HUES64 (cell line): ENCODE measurements at regions not wholly inside any gene's neighbourhood (a gene's known extent, or its start where the extent isn't known, plus 50 kb on each side); places are given as distances from the start of the nearest gene placed in this dataset.

Source experiments
- H3K27ac ChIP-seq: 2 replicates; pipeline ENCODE4 v1.7.0; 2013; ENCODE audit warnings: low read depth, low read length, inconsistent platforms
- H3K27me3 ChIP-seq: 2 replicates; pipeline ENCODE4 v1.6.1; 2013; ENCODE audit warnings: mild to moderate bottlenecking, low read length; ENCODE audit not compliant: insufficient read depth
- H3K36me3 ChIP-seq: 2 replicates; pipeline ENCODE4 v1.6.1; 2013; ENCODE audit warnings: mild to moderate bottlenecking, low read length; ENCODE audit not compliant: insufficient read depth
- H3K4me1 ChIP-seq: 2 replicates; pipeline ENCODE4 v1.6.1; 2013; ENCODE audit warnings: mild to moderate bottlenecking, low read length, moderate library complexity; ENCODE audit not compliant: insufficient read depth
- H3K4me3 ChIP-seq: 2 replicates; pipeline ENCODE4 v1.5.1; 2013; ENCODE audit warnings: mild to moderate bottlenecking, low read length, moderate library complexity
- H3K9ac ChIP-seq: 2 replicates; pipeline ENCODE4 v1.6.1; 2013; ENCODE audit warnings: mild to moderate bottlenecking, low read depth, low read length
- H3K9me3 ChIP-seq: 2 replicates; pipeline ENCODE4 v1.6.1; 2013; ENCODE audit warnings: low read depth, low read length; ENCODE audit not compliant: insufficient read depth
- WGBS: fragments of 150-250, 120-280 bp; methylation state at CpG from one replicate; pipeline ENCODE4 v1.1.7; 2013; ENCODE audit warnings: missing lambda C conversion rate; 5-methylcytosine and 5-hydroxymethylcytosine counted together

DNA sequence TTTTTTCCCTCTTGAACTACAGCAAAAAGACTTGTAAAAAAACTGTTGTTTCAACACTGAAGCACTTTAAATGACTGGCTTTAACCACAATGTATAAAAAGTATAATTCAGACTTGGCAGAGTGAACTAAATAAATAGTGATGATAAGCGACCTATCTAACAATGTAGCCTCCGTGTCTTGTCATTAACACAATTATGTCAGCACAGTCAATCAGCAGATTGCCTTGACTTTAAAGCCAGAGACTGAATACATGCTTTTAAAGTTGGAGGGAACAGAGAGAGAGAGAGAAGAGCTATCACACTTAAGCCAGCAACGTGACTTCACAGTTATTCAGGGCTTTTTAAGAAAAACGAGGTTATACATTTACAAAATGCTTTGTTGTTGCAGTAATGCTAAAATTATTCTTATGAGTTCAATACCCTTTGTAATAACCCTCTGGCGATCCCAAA is 378.1 kb downstream of the LMO4 start:
- H3K27me3 ChIP-seq: no peaks in the 10 kb centered on the region
- H3K36me3 ChIP-seq: no peaks in the 10 kb centered on the region
- H3K4me3 ChIP-seq: no peak overlapping the region
- no peak overlapping the region for H3K27ac ChIP-seq
- H3K9me3 ChIP-seq: peaks cover 6% of the 10 kb centered on the region; the same call in 1 of the 2 replicates
- no peak overlapping the region for H3K9ac ChIP-seq
- no peaks in the 10 kb centered on the region for H3K4me1 ChIP-seq
- WGBS: 81% methylated on average over 5 of the region's 5 CpGs

DNA sequence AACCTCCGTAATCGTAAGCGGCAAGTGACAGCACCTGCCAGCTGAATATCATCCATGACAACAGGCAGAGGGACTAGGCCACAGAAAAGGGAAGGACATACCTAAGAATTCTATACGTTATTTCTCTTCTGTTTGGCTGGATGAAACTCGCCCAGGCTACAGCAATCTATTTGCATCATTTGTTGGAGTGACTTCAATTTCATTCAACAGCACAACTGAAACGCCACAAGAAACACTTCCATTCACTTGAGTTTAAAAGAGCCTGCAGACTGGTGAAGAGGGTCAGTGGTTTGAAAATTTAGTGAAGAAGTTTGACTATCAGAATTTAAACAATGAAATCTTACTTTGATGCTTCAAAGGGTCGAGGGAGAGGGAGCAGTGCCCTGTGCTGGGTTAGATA is 378.7 kb downstream of the LMO4 start:
- Histone ChIP-seq H3K4me1 (no peaks in the 10 kb centered on the region), H3K9me3 (peaks cover 5% of the 10 kb centered on the region; the same call in 1 of the 2 replicates), H3K4me3 (no peak overlapping the region), H3K27me3 (no peaks in the 10 kb centered on the region), H3K9ac (no peak overlapping the region), H3K27ac (no peak overlapping the region), H3K36me3 (no peaks in the 10 kb centered on the region)
- WGBS: 89% methylated on average over 6 of the region's 7 CpGs

DNA sequence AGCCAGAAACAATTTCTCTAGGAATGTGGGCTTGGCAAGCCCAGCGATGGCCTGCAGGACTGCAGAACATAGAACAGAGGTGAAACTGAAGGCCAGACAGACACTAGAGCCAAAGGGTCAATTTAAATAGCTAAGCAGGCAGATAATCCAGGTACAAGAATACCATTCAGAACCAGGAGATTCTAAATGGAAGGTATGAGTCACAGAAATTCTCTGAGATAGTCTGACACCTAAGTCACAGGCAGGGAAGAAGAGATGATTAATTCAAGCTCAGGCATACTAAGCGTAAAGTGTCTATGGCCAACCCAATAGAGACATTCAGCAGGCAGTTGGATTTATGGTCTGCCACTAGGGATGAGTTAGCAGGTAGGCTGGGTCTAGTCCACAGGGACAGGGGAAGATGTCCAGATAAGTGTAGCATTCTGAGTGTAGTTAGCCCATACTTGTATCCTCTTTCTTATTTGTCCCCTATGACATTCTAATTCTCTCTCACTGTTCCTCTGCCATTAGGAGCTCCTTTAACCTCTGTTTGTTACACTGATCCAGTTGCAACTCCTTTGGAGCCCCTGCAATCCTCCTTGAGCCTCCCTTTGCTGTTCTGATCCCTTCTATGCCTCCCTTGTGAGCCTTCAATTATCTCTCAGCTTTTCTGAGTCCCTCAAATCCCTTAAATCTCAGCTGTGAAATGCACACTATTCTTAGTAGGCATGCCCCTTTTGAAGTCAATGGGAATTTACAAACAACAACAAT is 383.8 kb downstream of the LMO4 start:
- H3K27me3 ChIP-seq: no peaks in the 10 kb centered on the region
- no peak overlapping the region for H3K27ac ChIP-seq
- H3K4me3 ChIP-seq: no peak overlapping the region
- WGBS: 49% methylated on average over 2 of the region's 2 CpGs
- H3K9me3 ChIP-seq: no peaks in the 10 kb centered on the region
- H3K9ac ChIP-seq: no peak overlapping the region
- no peaks in the 10 kb centered on the region for H3K4me1 ChIP-seq
- no peaks in the 10 kb centered on the region for H3K36me3 ChIP-seq

DNA sequence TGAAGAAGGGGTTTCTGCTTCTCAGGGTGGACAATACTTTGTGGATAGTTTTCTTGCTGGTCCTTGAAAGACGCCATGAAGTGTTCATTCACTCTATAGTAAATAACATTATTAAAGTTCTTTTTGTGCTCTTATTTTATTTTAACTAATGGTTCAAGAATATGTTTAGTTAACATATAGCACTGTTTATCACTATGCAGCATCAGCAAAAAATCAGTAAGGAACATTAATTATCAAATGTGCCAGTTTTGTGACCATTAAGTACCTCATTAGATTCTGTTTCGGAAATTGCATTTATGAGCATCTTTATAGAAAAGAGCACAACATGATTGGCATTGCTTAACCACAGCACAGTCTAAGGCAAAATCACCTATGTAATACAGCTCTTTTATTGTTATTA is 385.6 kb downstream of the LMO4 start:
- Histone ChIP-seq H3K4me1 (no peaks in the 10 kb centered on the region), H3K9ac (no peak overlapping the region), H3K27me3 (no peaks in the 10 kb centered on the region), H3K4me3 (no peak overlapping the region), H3K36me3 (no peaks in the 10 kb centered on the region), H3K9me3 (no peaks in the 10 kb centered on the region), H3K27ac (no peak overlapping the region)
- WGBS: 93% methylated on average over 1 of the region's 2 CpGs

DNA sequence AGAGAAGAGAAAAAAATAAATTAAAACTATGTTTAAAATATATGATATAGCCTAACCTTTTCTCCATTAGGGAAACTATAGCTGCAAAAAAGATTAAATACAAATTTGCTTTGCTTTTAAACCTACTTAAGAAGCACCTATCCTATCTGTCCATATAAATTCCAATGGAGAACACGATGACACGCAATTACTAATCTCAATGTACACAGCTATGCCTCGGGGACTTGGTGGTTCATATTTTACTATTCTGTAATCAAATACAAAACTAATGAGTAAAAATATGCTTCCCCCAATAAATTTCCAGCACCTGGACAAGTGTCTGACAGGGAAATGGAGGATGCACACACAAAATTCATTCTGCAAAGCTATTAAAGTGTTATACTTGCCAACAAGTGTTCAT is 386.4 kb downstream of the LMO4 start:
- 98% methylated on average over 3 of the region's 3 CpGs for WGBS
- Histone ChIP-seq H3K4me3 (no peak overlapping the region), H3K9me3 (no peaks in the 10 kb centered on the region), H3K27me3 (no peaks in the 10 kb centered on the region), H3K9ac (no peak overlapping the region), H3K27ac (no peak overlapping the region), H3K4me1 (no peaks in the 10 kb centered on the region), H3K36me3 (no peaks in the 10 kb centered on the region)

DNA sequence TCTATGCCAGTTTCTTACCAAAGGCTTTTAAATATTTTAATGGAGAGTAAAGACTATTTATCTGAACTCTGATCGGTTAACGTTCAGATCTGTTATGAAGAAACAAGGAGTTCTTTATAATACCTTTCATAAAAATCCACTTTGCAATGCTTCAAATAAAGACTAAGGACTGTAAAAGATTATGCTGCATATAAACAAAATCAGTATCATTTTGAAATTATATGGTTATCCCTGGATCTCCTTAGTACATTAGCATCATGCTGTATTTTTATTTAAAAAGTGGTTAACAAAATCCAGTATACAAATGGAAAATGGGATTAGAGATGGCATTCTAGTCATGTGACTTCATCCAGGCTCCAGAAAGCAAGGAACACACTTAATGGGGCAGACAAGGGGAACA is 386.8 kb downstream of the LMO4 start:
- no peaks in the 10 kb centered on the region for H3K4me1 ChIP-seq
- H3K9me3 ChIP-seq: no peaks in the 10 kb centered on the region
- no peak overlapping the region for H3K9ac ChIP-seq
- H3K27ac ChIP-seq: no peak overlapping the region
- no CpG with 5 or more reads among the region's 2 CpGs for WGBS
- H3K36me3 ChIP-seq: no peaks in the 10 kb centered on the region
- H3K4me3 ChIP-seq: no peak overlapping the region
- H3K27me3 ChIP-seq: no peaks in the 10 kb centered on the region

DNA sequence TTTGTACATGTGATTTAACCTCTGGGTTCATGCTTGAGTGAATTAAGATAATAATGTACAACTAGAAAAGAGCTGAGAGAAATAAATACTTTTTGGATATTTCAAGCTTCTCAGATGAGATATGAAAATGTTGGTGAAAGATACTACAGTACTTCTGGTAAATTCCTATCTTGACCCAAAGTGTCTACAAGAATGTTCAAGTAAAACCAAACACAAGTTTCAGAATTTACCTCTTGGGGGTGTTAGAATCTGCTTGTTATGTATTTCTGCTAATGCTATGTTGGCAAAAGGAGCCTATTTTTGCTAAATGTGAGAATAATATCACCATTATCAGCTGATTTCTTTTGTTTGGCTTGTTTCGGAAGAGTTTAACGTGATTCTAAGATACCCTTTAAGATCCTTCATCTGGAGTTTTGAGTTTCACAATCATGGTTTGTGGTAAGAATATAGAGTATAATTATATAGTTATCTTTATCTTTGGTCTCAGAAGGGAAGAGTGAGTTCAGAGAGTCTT is 388.5 kb downstream of the LMO4 start:
- H3K9me3 ChIP-seq: no peaks in the 10 kb centered on the region
- H3K27me3 ChIP-seq: no peaks in the 10 kb centered on the region
- H3K4me3 ChIP-seq: no peak overlapping the region
- H3K36me3 ChIP-seq: no peaks in the 10 kb centered on the region
- WGBS: no CpG with 5 or more reads among the region's 2 CpGs
- no peak overlapping the region for H3K27ac ChIP-seq
- H3K4me1 ChIP-seq: no peaks in the 10 kb centered on the region
- no peak overlapping the region for H3K9ac ChIP-seq

DNA sequence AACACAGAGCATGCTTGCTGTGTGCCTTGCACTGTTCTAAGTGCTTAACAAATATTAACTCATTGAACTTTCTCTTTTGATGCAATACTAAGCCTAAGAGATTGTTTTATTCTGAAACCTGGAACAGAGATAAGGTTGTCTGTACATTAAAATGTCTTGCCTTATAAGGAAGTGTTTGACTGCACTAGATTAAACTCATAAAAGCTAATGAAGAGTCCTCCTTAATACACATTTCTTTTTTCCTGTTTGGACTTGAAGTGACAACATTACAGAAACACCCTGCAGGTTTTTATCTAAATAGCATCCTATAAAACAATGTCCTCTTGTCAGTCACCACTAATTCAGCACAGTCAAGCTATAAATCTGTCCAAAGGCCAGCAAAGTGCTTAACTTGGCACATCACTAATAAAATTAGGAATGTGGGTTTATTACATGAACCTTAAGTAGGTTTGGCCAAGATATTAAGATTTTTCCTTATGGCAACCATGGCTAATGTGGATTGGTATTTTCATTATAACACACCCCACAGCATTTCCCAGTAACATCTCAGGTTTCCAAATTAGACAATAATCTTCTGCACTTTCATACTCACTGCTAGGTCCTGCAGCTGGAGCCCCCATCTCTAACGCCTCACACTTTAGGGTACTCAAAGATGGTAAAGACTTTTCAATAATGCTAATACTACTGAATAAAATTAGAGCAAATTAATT is 389.7 kb downstream of the LMO4 start:
- Histone ChIP-seq H3K27me3 (no peaks in the 10 kb centered on the region), H3K27ac (no peak overlapping the region), H3K9ac (no peak overlapping the region), H3K4me1 (peaks cover 9% of the 10 kb centered on the region), H3K9me3 (no peaks in the 10 kb centered on the region), H3K4me3 (no peak overlapping the region), H3K36me3 (no peaks in the 10 kb centered on the region)
- whole genome bisulfite sequencing: 100% methylated on average over 1 of the region's 1 CpG

DNA sequence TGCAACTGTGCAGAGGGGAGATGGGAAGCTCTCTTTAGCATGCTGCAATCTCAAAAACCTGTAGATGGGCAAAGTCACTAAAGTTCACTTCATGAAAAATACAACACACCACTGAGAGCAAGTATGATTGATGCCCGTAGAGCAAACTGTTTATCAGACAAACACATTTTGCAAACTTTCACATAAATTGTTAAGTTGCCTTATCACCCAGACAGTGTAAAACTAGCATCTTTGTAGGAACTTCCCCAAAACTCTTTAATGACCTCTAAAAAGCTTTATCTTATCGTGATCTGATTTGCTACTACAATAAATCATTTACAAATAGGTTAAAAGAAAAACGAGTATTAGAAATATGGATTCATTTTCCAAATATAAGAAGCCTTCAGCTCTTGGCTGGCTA is 391.0 kb downstream of the LMO4 start:
- WGBS: 98% methylated on average over 2 of the region's 3 CpGs
- H3K27ac ChIP-seq: no peak overlapping the region
- H3K4me3 ChIP-seq: no peak overlapping the region
- H3K27me3 ChIP-seq: no peaks in the 10 kb centered on the region
- no peak overlapping the region for H3K9ac ChIP-seq
- no peaks in the 10 kb centered on the region for H3K9me3 ChIP-seq
- H3K36me3 ChIP-seq: no peaks in the 10 kb centered on the region
- peaks cover 15% of the 10 kb centered on the region for H3K4me1 ChIP-seq

DNA sequence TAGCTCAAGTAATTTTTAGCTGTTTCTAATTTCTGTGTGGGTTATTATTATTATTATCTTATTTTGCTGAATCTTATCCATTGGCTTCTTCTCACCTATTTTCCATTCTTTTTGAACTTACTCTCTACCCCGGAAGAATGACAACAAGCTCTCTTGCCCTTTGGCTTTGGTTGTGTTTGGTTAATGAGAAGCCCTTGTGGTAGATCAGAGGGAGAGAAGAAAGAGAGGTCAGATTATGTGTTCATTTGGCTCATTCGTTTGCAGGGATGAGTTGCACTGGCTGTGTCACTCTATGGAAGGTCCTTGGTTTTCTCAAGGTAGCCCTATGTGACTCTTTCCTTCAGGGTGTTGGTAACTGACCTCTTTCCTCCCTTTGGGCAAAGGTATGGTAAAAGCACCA is 391.9 kb downstream of the LMO4 start:
- H3K27ac ChIP-seq: no peak overlapping the region
- H3K4me3 ChIP-seq: no peak overlapping the region
- no peaks in the 10 kb centered on the region for H3K9me3 ChIP-seq
- H3K9ac ChIP-seq: no peak overlapping the region
- WGBS: 95% methylated on average over 2 of the region's 2 CpGs
- no peaks in the 10 kb centered on the region for H3K36me3 ChIP-seq
- no peaks in the 10 kb centered on the region for H3K27me3 ChIP-seq
- H3K4me1 ChIP-seq: peaks cover 15% of the 10 kb centered on the region

DNA sequence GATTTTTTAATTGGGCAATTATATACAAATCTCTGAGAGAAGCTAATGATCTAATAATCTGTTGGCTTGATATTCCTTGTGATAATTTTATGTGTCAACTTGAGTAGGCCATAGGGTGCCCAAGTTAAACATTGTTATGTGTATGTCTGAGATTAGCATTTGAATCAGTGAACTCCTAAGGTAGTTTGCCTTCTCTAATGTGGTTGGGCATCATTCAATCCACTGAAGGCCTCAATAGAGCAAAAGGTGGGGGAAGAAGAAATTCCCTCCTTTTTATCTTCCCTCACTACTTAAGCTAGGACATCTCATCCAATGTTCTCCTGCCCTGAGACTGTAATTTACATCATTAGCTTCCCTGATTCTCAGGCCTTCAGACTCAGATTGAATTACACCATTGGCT is 394.5 kb downstream of the LMO4 start:
- H3K36me3 ChIP-seq: no peaks in the 10 kb centered on the region
- H3K4me1 ChIP-seq: peaks cover 15% of the 10 kb centered on the region
- H3K4me3 ChIP-seq: no peak overlapping the region
- H3K27me3 ChIP-seq: no peaks in the 10 kb centered on the region
- H3K9me3 ChIP-seq: no peaks in the 10 kb centered on the region
- H3K27ac ChIP-seq: no peak overlapping the region; the same call in 1 of the 2 replicates
- H3K9ac ChIP-seq: no peak overlapping the region
